Activated CD4-positive, alpha-beta T cell treated with anti-CD3 and anti-CD28 coated beads for 36 hours (primary cell): ENCODE measurements at regions not wholly inside any gene's neighbourhood (a gene's known extent, or its start where the extent isn't known, plus 50 kb on each side); places are given as distances from the start of the nearest gene placed in this dataset.

ENCODE experiments used
- ATAC-seq: fragments of 200-7000 bp; cut with Tn5 transposase; one replicate; pipeline ENCODE4 v1.10.0; 2021; ENCODE audit warnings: mild to moderate bottlenecking, moderate library complexity
- CTCF ChIA-PET: fragments of 350-600 bp; sonication (Branson Sonifier 250); formaldehyde crosslinking; loops from one replicate; lab custom pipeline; 2021; ENCODE audit warnings: antibody characterized with exemption; lab: Charles Lee
- POLR2A ChIA-PET: fragments of 350-600 bp; sonication (Branson Sonifier 250); formaldehyde crosslinking; loops from one replicate; lab custom pipeline; 2021; ENCODE audit warnings: antibody characterized with exemption, inconsistent platforms; lab: Charles Lee
- DNase-seq: peaks from one replicate; pipeline ENCODE4 v3.0.0-alpha.2; 2020
- H3K27ac Mint-ChIP-seq: one replicate; pipeline ENCODE4 v1.8.0; 2021; ENCODE audit warnings: mixed read lengths
- H3K27me3 Mint-ChIP-seq: one replicate; pipeline ENCODE4 v1.8.0; 2021; ENCODE audit warnings: mixed read lengths
- H3K36me3 Mint-ChIP-seq: one replicate; pipeline ENCODE4 v1.8.0; 2021; ENCODE audit warnings: low read depth, mixed read lengths
- H3K4me1 Mint-ChIP-seq: one replicate; pipeline ENCODE4 v1.8.0; 2021; ENCODE audit warnings: mixed read lengths
- H3K4me3 Mint-ChIP-seq: one replicate; pipeline ENCODE4 v1.8.0; 2021; ENCODE audit warnings: mild to moderate bottlenecking, moderate library complexity, mixed read lengths
- H3K9me3 Mint-ChIP-seq: one replicate; pipeline ENCODE4 v1.8.0; 2021; ENCODE audit warnings: low read depth, mixed read lengths
- intact Hi-C, 2 experiments: fragments of 100-400 bp; cut with DNase I in 1 of 2; cut with micrococcal nuclease in 1 of 2; formaldehyde crosslinking; loops; one replicate each; pipeline versions ENCODE4 v1.14.2 to v1.15.1; 2022 to 2024; cut with DNase I, micrococcal nuclease

- H3K4me3 Mint-ChIP-seq: no peak overlapping the region
- H3K27ac Mint-ChIP-seq: no peak overlapping the region
- intact Hi-C loops: no loop called here
- no peaks in the 10 kb centered on the region for H3K36me3 Mint-ChIP-seq
- H3K27me3 Mint-ChIP-seq: no peaks in the 10 kb centered on the region
- H3K4me1 Mint-ChIP-seq: no peaks in the 10 kb centered on the region
- ATAC-seq: no peak
- POLR2A ChIA-PET: no interaction called here
- CTCF ChIA-PET: no interaction called here
- H3K9me3 Mint-ChIP-seq: no peaks in the 10 kb centered on the region
- no peak for DNase-seq
Measured at GRCh38 chr1:72896256-72896655, 613.9 kb upstream of the NEGR1 start.

GRCh38 chr1:72892461-72892860 lies 610.1 kb upstream of the NEGR1 start:
- Mint-ChIP-seq H3K27me3 (no peaks in the 10 kb centered on the region), H3K4me1 (no peaks in the 10 kb centered on the region), H3K4me3 (no peak overlapping the region), H3K9me3 (no peaks in the 10 kb centered on the region), H3K36me3 (no peaks in the 10 kb centered on the region), H3K27ac (no peak overlapping the region)
- DNase-seq (no peak), ATAC-seq (no peak)
- POLR2A ChIA-PET: no interaction called here
- intact Hi-C loops: no loop called here
- CTCF ChIA-PET: no interaction called here

DNA sequence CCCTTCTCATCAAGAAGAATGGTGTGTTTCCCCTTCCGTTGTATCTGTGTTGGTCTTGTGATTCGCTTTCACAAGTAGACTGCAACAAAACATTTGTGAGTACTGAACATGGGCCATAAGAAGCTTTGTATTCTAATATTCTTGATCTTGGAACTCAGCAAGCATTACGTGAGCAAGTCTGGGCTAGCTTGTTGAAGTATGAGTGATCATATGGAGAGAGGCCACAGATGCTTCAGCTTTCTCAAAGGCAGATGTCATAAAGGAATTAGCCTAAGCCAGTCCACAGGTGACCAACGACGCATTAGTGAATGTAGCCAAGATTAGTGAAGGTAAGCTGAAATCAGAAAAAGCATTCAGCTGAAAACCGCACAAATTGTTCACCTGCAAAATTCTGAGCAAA lies 609.6 kb upstream of the NEGR1 start:
- Mint-ChIP-seq H3K27ac (no peak overlapping the region), H3K9me3 (no peaks in the 10 kb centered on the region), H3K4me3 (no peak overlapping the region), H3K4me1 (no peaks in the 10 kb centered on the region), H3K36me3 (no peaks in the 10 kb centered on the region), H3K27me3 (no peaks in the 10 kb centered on the region)
- POLR2A ChIA-PET: no interaction called here
- CTCF ChIA-PET: no interaction called here
- no peak for DNase-seq
- intact Hi-C loops: no loop called here
- ATAC-seq: no peak

DNA sequence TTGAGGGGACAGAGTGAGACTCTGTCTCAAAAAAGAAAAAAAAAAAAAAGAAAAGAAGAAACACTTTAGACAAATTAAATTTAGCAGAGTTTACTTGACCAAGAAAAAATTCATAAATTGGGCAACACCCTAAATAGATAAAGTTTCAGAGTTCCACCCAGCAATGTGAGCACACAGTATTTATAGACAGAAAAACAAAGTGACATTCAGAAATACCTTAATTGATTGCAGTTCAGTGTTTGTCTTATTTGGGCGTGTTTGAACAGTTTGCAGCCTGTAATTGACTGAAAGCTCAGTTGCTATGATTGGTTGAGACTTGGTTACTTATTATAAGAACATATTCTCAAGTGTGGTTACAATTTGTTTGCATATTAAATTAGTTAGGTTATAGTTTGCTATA lies 603.5 kb upstream of the NEGR1 start:
- intact Hi-C loops: no loop called here
- ATAC-seq (no peak), DNase-seq (no peak)
- Mint-ChIP-seq H3K27me3 (no peaks in the 10 kb centered on the region), H3K4me1 (no peaks in the 10 kb centered on the region), H3K4me3 (no peak overlapping the region), H3K36me3 (no peaks in the 10 kb centered on the region), H3K9me3 (no peaks in the 10 kb centered on the region), H3K27ac (no peak overlapping the region)
- ChIA-PET POLR2A (no interaction called here), CTCF (no interaction called here)

- CTCF ChIA-PET: no interaction called here
- no peaks in the 10 kb centered on the region for H3K9me3 Mint-ChIP-seq
- intact Hi-C loops: no loop called here
- no peaks in the 10 kb centered on the region for H3K36me3 Mint-ChIP-seq
- no peaks in the 10 kb centered on the region for H3K4me1 Mint-ChIP-seq
- no peak overlapping the region for H3K27ac Mint-ChIP-seq
- POLR2A ChIA-PET: no interaction called here
- DNase-seq: no peak
- no peak for ATAC-seq
- no peak overlapping the region for H3K4me3 Mint-ChIP-seq
- H3K27me3 Mint-ChIP-seq: no peaks in the 10 kb centered on the region
Measured at GRCh38 chr1:72885017-72885416, 602.7 kb upstream of the NEGR1 start.

- peaks cover 3% of the 10 kb centered on the region for H3K9me3 Mint-ChIP-seq
- H3K27ac Mint-ChIP-seq: no peak overlapping the region
- intact Hi-C loops: no loop called here
- POLR2A ChIA-PET: no interaction called here
- H3K4me3 Mint-ChIP-seq: no peak overlapping the region
- ATAC-seq (no peak), DNase-seq (no peak)
- H3K36me3 Mint-ChIP-seq: no peaks in the 10 kb centered on the region
- H3K27me3 Mint-ChIP-seq: no peaks in the 10 kb centered on the region
- CTCF ChIA-PET: no interaction called here
- no peaks in the 10 kb centered on the region for H3K4me1 Mint-ChIP-seq
Measured at GRCh38 chr1:72869873-72870272, 587.5 kb upstream of the NEGR1 start.

DNA sequence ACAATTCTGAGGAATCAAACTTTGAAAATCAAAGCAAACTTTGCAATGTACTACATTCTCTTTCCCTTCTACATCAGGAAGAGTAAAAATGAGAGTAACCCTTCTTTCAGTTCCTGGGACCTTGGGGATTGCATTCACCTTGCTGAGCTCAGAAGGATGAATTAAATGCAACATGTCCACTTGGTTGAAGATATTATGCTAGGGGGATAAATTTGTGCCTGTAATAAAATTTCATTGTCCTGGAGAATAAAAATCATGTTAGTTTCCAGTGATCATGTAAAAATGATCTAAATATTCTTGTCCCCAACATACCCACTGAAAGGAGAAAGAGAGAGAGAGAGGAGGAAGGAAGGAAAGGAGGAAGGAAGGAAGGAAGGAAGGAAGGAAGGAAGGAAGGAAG lies 587.1 kb upstream of the NEGR1 start:
- H3K9me3 Mint-ChIP-seq: peaks cover 2% of the 10 kb centered on the region
- intact Hi-C loops: no loop called here
- H3K4me3 Mint-ChIP-seq: no peak overlapping the region
- CTCF ChIA-PET: interaction anchor here (1.1 kb wide), 1 partner anchor 11 kb away, joined by 3 read pairs; no protein-coding TSS in a partner anchor
- DNase-seq: no peak
- H3K27ac Mint-ChIP-seq: no peak overlapping the region
- H3K36me3 Mint-ChIP-seq: no peaks in the 10 kb centered on the region
- no peaks in the 10 kb centered on the region for H3K4me1 Mint-ChIP-seq
- H3K27me3 Mint-ChIP-seq: no peaks in the 10 kb centered on the region
- POLR2A ChIA-PET: no interaction called here
- no peak for ATAC-seq

GRCh38 chr1:72851597-72851996 lies 569.3 kb upstream of the NEGR1 start:
- Mint-ChIP-seq H3K27ac (no peak overlapping the region), H3K9me3 (peaks cover 4% of the 10 kb centered on the region), H3K4me3 (no peak overlapping the region), H3K4me1 (no peaks in the 10 kb centered on the region), H3K36me3 (no peaks in the 10 kb centered on the region), H3K27me3 (no peaks in the 10 kb centered on the region)
- POLR2A ChIA-PET: no interaction called here
- no peak for ATAC-seq
- no peak for DNase-seq
- CTCF ChIA-PET: no interaction called here
- intact Hi-C loops: no loop called here

GRCh38 chr1:72848997-72849396 lies 566.7 kb upstream of the NEGR1 start:
- ChIA-PET CTCF (no interaction called here), POLR2A (no interaction called here)
- no peak overlapping the region for H3K27ac Mint-ChIP-seq
- H3K4me1 Mint-ChIP-seq: no peaks in the 10 kb centered on the region
- H3K4me3 Mint-ChIP-seq: no peak overlapping the region
- peaks cover 2% of the 10 kb centered on the region for H3K9me3 Mint-ChIP-seq
- DNase-seq (no peak), ATAC-seq (no peak)
- no peaks in the 10 kb centered on the region for H3K27me3 Mint-ChIP-seq
- no peaks in the 10 kb centered on the region for H3K36me3 Mint-ChIP-seq
- intact Hi-C loops: no loop called here

- ATAC-seq (no peak), DNase-seq (no peak)
- intact Hi-C loops: no loop called here
- H3K4me1 Mint-ChIP-seq: no peaks in the 10 kb centered on the region
- ChIA-PET POLR2A (no interaction called here), CTCF (no interaction called here)
- no peak overlapping the region for H3K27ac Mint-ChIP-seq
- no peaks in the 10 kb centered on the region for H3K36me3 Mint-ChIP-seq
- peaks cover 6% of the 10 kb centered on the region for H3K9me3 Mint-ChIP-seq
- H3K27me3 Mint-ChIP-seq: no peaks in the 10 kb centered on the region
- no peak overlapping the region for H3K4me3 Mint-ChIP-seq
Measured at GRCh38 chr1:72847651-72848050, 565.3 kb upstream of the NEGR1 start.

DNA sequence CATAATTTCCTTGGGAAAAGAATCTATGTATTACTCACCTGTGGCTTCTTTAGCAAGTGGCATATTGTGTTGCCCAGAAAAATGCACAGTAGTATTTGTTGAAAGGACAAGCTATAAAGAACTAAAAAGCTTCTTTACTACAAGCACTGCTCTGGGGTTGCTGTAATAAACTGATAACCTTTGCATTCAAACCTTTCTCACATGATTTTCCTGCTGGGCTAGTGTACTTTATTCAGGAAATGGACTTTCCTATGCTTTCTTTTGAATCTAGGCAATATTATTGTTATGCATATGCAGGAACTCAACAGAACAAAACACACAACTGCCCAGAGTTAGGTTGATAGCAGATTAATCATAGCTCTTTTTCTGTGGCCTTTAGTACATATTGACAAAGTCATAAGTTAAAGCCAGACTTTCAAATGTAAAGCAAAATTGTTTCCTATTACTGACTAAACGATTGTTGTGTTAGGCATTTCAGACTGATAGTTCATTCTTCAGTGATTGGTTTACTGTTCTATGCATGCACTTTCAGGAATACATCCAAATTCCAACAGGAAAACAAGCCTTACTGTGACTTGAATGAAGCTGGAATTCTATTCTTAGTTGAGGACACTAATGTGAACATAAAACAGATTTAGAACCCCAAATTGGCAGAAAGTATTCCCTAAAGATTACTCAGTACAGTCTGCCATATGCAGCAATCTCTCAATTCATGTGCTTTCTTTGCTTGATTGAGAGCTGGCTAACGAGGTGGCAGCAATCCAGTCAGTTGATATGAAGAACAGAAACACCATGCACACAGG lies 564.3 kb upstream of the NEGR1 start:
- H3K9me3 Mint-ChIP-seq: peaks cover 9% of the 10 kb centered on the region
- no peaks in the 10 kb centered on the region for H3K36me3 Mint-ChIP-seq
- H3K27ac Mint-ChIP-seq: no peak overlapping the region
- no peak overlapping the region for H3K4me3 Mint-ChIP-seq
- ChIA-PET CTCF (no interaction called here), POLR2A (no interaction called here)
- DNase-seq (no peak), ATAC-seq (no peak)
- intact Hi-C loops: no loop called here
- H3K27me3 Mint-ChIP-seq: no peaks in the 10 kb centered on the region
- H3K4me1 Mint-ChIP-seq: no peaks in the 10 kb centered on the region

GRCh38 chr1:72845981-72846380 lies 563.6 kb upstream of the NEGR1 start:
- ChIA-PET CTCF (no interaction called here), POLR2A (no interaction called here)
- Mint-ChIP-seq H3K27me3 (no peaks in the 10 kb centered on the region), H3K27ac (no peak overlapping the region), H3K9me3 (peaks cover 7% of the 10 kb centered on the region), H3K36me3 (no peaks in the 10 kb centered on the region), H3K4me1 (no peaks in the 10 kb centered on the region), H3K4me3 (no peak overlapping the region)
- no peak for DNase-seq
- ATAC-seq: no peak
- intact Hi-C loops: no loop called here
